Thyroid gland (tissue), 4 donors: ENCODE measurements at regions not wholly inside any gene's neighbourhood (a gene's known extent, or its start where the extent isn't known, plus 50 kb on each side); places are given as distances from the start of the nearest gene placed in this dataset.

ENCODE experiments used
- DNase-seq, 2 donors: peaks; one replicate each; pipeline ENCODE4 v3.0.0-alpha.2; 2019
- H3K27ac ChIP-seq, 3 donors: fragments of 200-600 bp; sonication (generic); 1 replicate in 2 of 3; 2 replicates in 1 of 3; pipeline ENCODE4 v1.5.1; 2016 to 2019; ENCODE audit warnings: mild to moderate bottlenecking in 1 of 3, moderate library complexity in 1 of 3
- H3K27me3 ChIP-seq: fragments of 200-600 bp; sonication (generic); one replicate; pipeline ENCODE4 v1.5.1; 2019
- H3K36me3 ChIP-seq, 2 donors: fragments of 200-600 bp; sonication (generic); one replicate each; pipeline ENCODE4 v1.5.1; 2016 to 2019
- H3K4me1 ChIP-seq, 2 donors: fragments of 200-600 bp; sonication (generic); one replicate each; pipeline ENCODE4 v1.5.1; 2017 to 2019
- H3K4me3 ChIP-seq, 3 donors: fragments of 200-600 bp; sonication (generic); replicated peaks in 1 of 3; 1 replicate in 2 of 3; 2 replicates in 1 of 3; pipeline ENCODE4 v1.5.1; 2016; ENCODE audit warnings: mild to moderate bottlenecking in 1 of 3
- H3K9me3 ChIP-seq: fragments of 200-600 bp; sonication (generic); one replicate; pipeline ENCODE4 v1.5.1; 2017
- POLR2A ChIP-seq, 2 donors: fragments of 450-650 bp; IDR thresholded peaks; one replicate each; pipeline ENCODE4 v1.6.1; 2017; ENCODE audit warnings: antibody characterized with exemption in 2 of 2, mild to moderate bottlenecking in 2 of 2, moderate library complexity in 1 of 2
- WGBS, 2 donors: methylation state at CpG; one replicate each; pipeline ENCODE4 v1.1.5; 2017; 5-methylcytosine and 5-hydroxymethylcytosine counted together
- intact Hi-C: fragments of 100-400 bp; cut with DNase I; formaldehyde crosslinking; loops from one replicate; pipeline ENCODE4 v1.15.1; 2023
- TF ChIP-seq, protein P1 (sequence below), 6 experiments: fragments of 200-600 bp in 3 of 6; fragments of 450-650 bp in 3 of 6; sonication (generic) in 3 of 6; IDR thresholded peaks; one replicate each; pipeline ENCODE4 v1.5.1; 2016 to 2019; ENCODE audit warnings: antibody characterized with exemption in 6 of 6, mild to moderate bottlenecking in 2 of 6, inconsistent platforms in 1 of 6, moderate library complexity in 1 of 6

- H3K4me3 ChIP-seq = no peak overlapping the region
- no peak overlapping the region for H3K27ac ChIP-seq
- TF ChIP-seq, protein P1, sequence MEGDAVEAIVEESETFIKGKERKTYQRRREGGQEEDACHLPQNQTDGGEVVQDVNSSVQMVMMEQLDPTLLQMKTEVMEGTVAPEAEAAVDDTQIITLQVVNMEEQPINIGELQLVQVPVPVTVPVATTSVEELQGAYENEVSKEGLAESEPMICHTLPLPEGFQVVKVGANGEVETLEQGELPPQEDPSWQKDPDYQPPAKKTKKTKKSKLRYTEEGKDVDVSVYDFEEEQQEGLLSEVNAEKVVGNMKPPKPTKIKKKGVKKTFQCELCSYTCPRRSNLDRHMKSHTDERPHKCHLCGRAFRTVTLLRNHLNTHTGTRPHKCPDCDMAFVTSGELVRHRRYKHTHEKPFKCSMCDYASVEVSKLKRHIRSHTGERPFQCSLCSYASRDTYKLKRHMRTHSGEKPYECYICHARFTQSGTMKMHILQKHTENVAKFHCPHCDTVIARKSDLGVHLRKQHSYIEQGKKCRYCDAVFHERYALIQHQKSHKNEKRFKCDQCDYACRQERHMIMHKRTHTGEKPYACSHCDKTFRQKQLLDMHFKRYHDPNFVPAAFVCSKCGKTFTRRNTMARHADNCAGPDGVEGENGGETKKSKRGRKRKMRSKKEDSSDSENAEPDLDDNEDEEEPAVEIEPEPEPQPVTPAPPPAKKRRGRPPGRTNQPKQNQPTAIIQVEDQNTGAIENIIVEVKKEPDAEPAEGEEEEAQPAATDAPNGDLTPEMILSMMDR (IDR thresholded peaks at IDR 0.05) = no peak
- no peak for TF ChIP-seq POLR2A (IDR thresholded peaks at IDR 0.05)
- no peaks in the 10 kb centered on the region for H3K36me3 ChIP-seq
- DNase-seq = no peak
- 88 to 91% methylated on average over 4 of the region's 4 CpGs for WGBS, 2 donors
- no peaks in the 10 kb centered on the region for H3K9me3 ChIP-seq
- no peaks in the 10 kb centered on the region for H3K4me1 ChIP-seq
- intact Hi-C loops = no loop called here
- no peaks in the 10 kb centered on the region for H3K27me3 ChIP-seq
Measured at GRCh38 chr11:92879086-92879485, 90.4 kb upstream of the MTNR1B start.

- WGBS, 2 donors = 90 to 97% methylated on average over 3 of the region's 3 CpGs
- Histone ChIP-seq H3K4me1 (no peaks in the 10 kb centered on the region), H3K9me3 (no peaks in the 10 kb centered on the region), H3K4me3 (no peak overlapping the region), H3K36me3 (no peaks in the 10 kb centered on the region), H3K27ac (no peak overlapping the region), H3K27me3 (no peaks in the 10 kb centered on the region)
- intact Hi-C loops = no loop called here
- TF ChIP-seq, protein P1 (IDR thresholded peaks at IDR 0.05) = no peak
- TF ChIP-seq POLR2A (IDR thresholded peaks at IDR 0.05) = no peak
- DNase-seq = no peak
Measured at GRCh38 chr11:92880381-92880780, 89.1 kb upstream of the MTNR1B start.

- Histone ChIP-seq H3K36me3 (no peaks in the 10 kb centered on the region), H3K4me1 (no peaks in the 10 kb centered on the region), H3K27me3 (no peaks in the 10 kb centered on the region), H3K4me3 (no peak overlapping the region), H3K27ac (no peak overlapping the region), H3K9me3 (no peaks in the 10 kb centered on the region)
- DNase-seq = no peak
- WGBS, 2 donors = 91 to 94% methylated on average over 4 of the region's 4 CpGs
- intact Hi-C loops = no loop called here
- TF ChIP-seq, protein P1 (IDR thresholded peaks at IDR 0.05) = no peak
- TF ChIP-seq POLR2A (IDR thresholded peaks at IDR 0.05) = no peak
Measured at GRCh38 chr11:92881940-92882450, 87.5 kb upstream of the MTNR1B start.

GRCh38 chr11:92882828-92883611 lies 86.4 kb upstream of the MTNR1B start:
- TF ChIP-seq, protein P1 (IDR thresholded peaks at IDR 0.05) = no peak
- TF ChIP-seq POLR2A (IDR thresholded peaks at IDR 0.05) = no peak
- no peaks in the 10 kb centered on the region for H3K9me3 ChIP-seq
- H3K27me3 ChIP-seq = no peaks in the 10 kb centered on the region
- WGBS, 2 donors = 93 to 96% methylated on average over 54 of the region's 54 CpGs
- no peak overlapping the region for H3K4me3 ChIP-seq
- no peak overlapping the region for H3K27ac ChIP-seq
- intact Hi-C loops = no loop called here
- no peak for DNase-seq
- no peaks in the 10 kb centered on the region for H3K4me1 ChIP-seq
- H3K36me3 ChIP-seq = no peaks in the 10 kb centered on the region

DNA sequence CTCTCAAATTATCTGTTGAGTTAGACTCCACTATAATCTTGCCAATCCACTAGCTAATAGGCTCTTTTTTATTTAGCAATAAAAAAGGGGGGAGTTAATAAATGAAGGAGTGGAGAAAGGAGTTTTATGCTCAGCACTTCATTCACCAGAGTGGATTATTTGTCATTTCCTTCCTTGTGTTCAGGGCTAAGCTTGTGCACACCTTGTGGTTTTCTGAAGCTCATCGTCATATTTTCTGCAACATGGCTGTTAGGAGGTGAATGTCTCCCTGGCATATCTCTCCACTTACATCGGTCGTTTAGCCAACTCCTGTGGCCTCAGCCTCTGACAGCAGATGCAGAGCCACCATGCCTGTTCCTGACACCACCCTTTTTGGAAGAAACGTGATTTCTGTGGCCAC lies 83.9 kb upstream of the MTNR1B start:
- Histone ChIP-seq H3K27me3 (no peaks in the 10 kb centered on the region), H3K36me3 (no peaks in the 10 kb centered on the region), H3K4me3 (no peak overlapping the region), H3K9me3 (no peaks in the 10 kb centered on the region), H3K4me1 (no peaks in the 10 kb centered on the region), H3K27ac (no peak overlapping the region)
- TF ChIP-seq, protein P1 (IDR thresholded peaks at IDR 0.05) = no peak
- TF ChIP-seq POLR2A (IDR thresholded peaks at IDR 0.05) = no peak
- intact Hi-C loops = no loop called here
- 84 to 85% methylated on average over 4 of the region's 4 CpGs for WGBS, 2 donors
- DNase-seq = no peak
